ENCODE measurements at regions not wholly inside any gene's neighbourhood (a gene's known extent, or its start where the extent isn't known, plus 50 kb on each side); places are given as distances from the start of the nearest gene placed in this dataset.
A peak's percentile ranks its signal among the peaks of the same experiment; 100 is the strongest.

- TF ChIP-seq EZH2 (IDR thresholded peaks at IDR 0.05; ENCODE audit: low read depth), result no peak
- no peak for TF ChIP-seq CTCF (conservative IDR thresholded peaks at IDR 0.05)
- Histone ChIP-seq H3K27me3 (ENCODE audit: insufficient read depth, low read depth) (no peaks in the 10 kb centered on the region), H2AFZ (peak overlapping the region; percentile 32), H3F3A (ENCODE audit: insufficient read depth, low read depth) (peaks cover 4% of the 10 kb centered on the region; the same call in 1 of the 2 replicates), H3K4me2 (no peak overlapping the region), H3K79me2 (ENCODE audit: low read depth) (no peaks in the 10 kb centered on the region), H3K9me2 (ENCODE audit: insufficient read depth) (no peaks in the 10 kb centered on the region), H3K27ac (peak overlapping the region; percentile 64), H3K9me3 (ENCODE audit: insufficient read depth, low read depth) (no peaks in the 10 kb centered on the region), H3K4me3 (no peak overlapping the region), H4K20me1 (ENCODE audit: insufficient read depth) (no peaks in the 10 kb centered on the region), H3K4me1 (replicated peaks; ENCODE audit: insufficient read depth) (peaks cover 20% of the 10 kb centered on the region), H3K36me3 (ENCODE audit: low read depth) (no peaks in the 10 kb centered on the region)
- POLR2A ChIA-PET (ENCODE audit: unreplicated experiment), result no interaction called here
- DNase-seq, result peak; percentile 77 to 85
- CTCF ChIA-PET, result no interaction called here
- intact Hi-C loops (cut with micrococcal nuclease; ENCODE audit: unreplicated experiment), result loop anchor here (1.0 kb wide), 2 partner anchors 21 to 91 kb away; no protein-coding TSS in a partner anchor
- BruUV-seq (replicated peaks), result no TSS peak
Measured at GRCh38 chr5:34563931-34564709, 92.0 kb upstream of the RAI14 start.

DNA sequence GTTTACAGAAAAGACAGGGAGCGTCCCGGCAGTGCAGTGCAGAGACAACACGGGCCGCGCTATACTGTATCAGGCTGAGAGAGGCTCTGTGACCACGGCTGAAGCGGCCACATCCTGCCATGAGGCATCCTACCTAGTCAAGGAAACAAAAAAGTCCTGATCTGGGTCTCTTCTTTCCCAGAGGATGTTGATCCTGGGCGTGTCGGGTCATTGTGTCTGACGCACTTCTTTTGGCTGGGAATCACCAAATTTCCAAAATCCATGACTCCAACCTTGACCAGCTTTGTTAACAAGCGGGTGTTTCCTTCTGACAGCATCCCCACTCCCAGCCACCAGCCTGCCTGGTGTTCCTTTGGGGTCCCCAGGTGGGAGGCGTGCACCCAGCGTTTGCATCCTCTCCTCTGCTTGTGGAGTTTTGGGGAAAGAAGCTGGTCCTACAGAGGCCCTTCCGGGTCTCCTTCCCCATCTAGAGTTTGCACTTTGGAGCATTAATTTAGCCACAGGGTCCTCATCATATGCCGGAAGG lies 91.4 kb upstream of the RAI14 start:
- Histone ChIP-seq H3K27ac (peak overlapping the region; percentile 64; the same call in 1 of the 2 replicates), H3K9me3 (ENCODE audit: insufficient read depth, low read depth) (no peaks in the 10 kb centered on the region), H4K20me1 (ENCODE audit: insufficient read depth) (no peaks in the 10 kb centered on the region), H3K9me2 (ENCODE audit: insufficient read depth) (no peaks in the 10 kb centered on the region), H3K4me3 (no peak overlapping the region), H3F3A (ENCODE audit: insufficient read depth, low read depth) (peaks cover 4% of the 10 kb centered on the region; the same call in 1 of the 2 replicates), H3K4me1 (replicated peaks; ENCODE audit: insufficient read depth) (peaks cover 20% of the 10 kb centered on the region), H3K79me2 (ENCODE audit: low read depth) (no peaks in the 10 kb centered on the region), H3K4me2 (no peak overlapping the region), H3K27me3 (ENCODE audit: insufficient read depth, low read depth) (no peaks in the 10 kb centered on the region), H2AFZ (no peak overlapping the region), H3K36me3 (ENCODE audit: low read depth) (no peaks in the 10 kb centered on the region)
- CTCF ChIA-PET, result no interaction called here
- intact Hi-C loops (cut with micrococcal nuclease; ENCODE audit: unreplicated experiment), result no loop called here
- POLR2A ChIA-PET (ENCODE audit: unreplicated experiment), result no interaction called here
- no TSS peak for BruUV-seq (replicated peaks)
- no peak for TF ChIP-seq EZH2 (IDR thresholded peaks at IDR 0.05; ENCODE audit: low read depth)
- no peak for TF ChIP-seq CTCF (conservative IDR thresholded peaks at IDR 0.05)
- DNase-seq, result peak in 1 of 2 experiments; percentile 26

DNA sequence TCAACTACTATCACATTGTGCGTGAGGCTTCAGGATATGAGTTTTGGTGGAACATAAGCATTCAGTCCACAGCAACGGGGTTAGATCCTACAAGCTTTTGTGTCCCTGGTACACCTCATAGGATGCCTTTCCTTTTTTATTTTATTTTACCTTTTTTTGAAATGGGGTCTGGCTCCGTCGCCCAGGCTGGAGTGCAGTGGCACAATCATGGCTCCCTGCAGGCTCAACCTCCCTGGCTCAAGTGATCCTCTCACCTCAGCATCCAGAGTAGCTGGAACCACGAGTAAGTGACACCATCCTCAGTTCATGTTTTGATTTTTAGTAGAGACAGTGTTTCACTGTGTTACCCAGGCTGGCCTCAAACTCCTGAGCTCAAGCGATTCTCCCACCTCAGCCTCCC lies 86.0 kb upstream of the RAI14 start:
- no peak for DNase-seq
- ChIA-PET CTCF (no interaction called here), POLR2A (ENCODE audit: unreplicated experiment) (interaction anchor here (0.6 kb wide), 2 partner anchors 17 to 86 kb away, joined by 3 to 5 read pairs; partner anchors contain the start of gene RAI14)
- Histone ChIP-seq H3F3A (ENCODE audit: insufficient read depth, low read depth) (no peaks in the 10 kb centered on the region; the same call in 1 of the 2 replicates), H3K4me3 (no peak overlapping the region), H3K9me3 (ENCODE audit: insufficient read depth, low read depth) (no peaks in the 10 kb centered on the region), H3K79me2 (ENCODE audit: low read depth) (no peaks in the 10 kb centered on the region), H4K20me1 (ENCODE audit: insufficient read depth) (no peaks in the 10 kb centered on the region), H3K27me3 (ENCODE audit: insufficient read depth, low read depth) (no peaks in the 10 kb centered on the region), H2AFZ (no peak overlapping the region), H3K36me3 (ENCODE audit: low read depth) (no peaks in the 10 kb centered on the region), H3K27ac (peak overlapping the region; percentile 62), H3K9me2 (ENCODE audit: insufficient read depth) (no peaks in the 10 kb centered on the region), H3K4me2 (no peak overlapping the region), H3K4me1 (replicated peaks; ENCODE audit: insufficient read depth) (peaks cover 17% of the 10 kb centered on the region)
- BruUV-seq (replicated peaks), result no TSS peak
- no peak for TF ChIP-seq EZH2 (IDR thresholded peaks at IDR 0.05; ENCODE audit: low read depth)
- TF ChIP-seq CTCF (conservative IDR thresholded peaks at IDR 0.05), result no peak
- intact Hi-C loops (cut with micrococcal nuclease; ENCODE audit: unreplicated experiment), result no loop called here

Data from PC-9 (cell line).